Panc1 (cell line): ENCODE measurements at regions not wholly inside any gene's neighbourhood (a gene's known extent, or its start where the extent isn't known, plus 50 kb on each side); places are given as distances from the start of the nearest gene placed in this dataset.

ENCODE experiments used
- ATAC-seq: fragments of 200-7000 bp; cut with Tn5 transposase; 2 replicates; pipeline ENCODE4 v1.9.1; 2020; ENCODE audit warnings: mild to moderate bottlenecking, moderate library complexity
- BruUV-seq: library from RNA; stranded (reverse); fragments of 400-500 nt; replicated peaks from 2 replicates; lab custom pipeline; 2021; lab: Mats Ljungman, UMichigan
- CTCF ChIA-PET: fragments of 300-600 bp; sonication (Branson Sonifier 250); formaldehyde crosslinking; loops from one replicate; lab custom pipeline; 2022; ENCODE audit warnings: antibody characterized with exemption; lab: Charles Lee
- POLR2A ChIA-PET: fragments of 300-600 bp; sonication (Branson Sonifier 250); formaldehyde crosslinking; loops from one replicate; lab custom pipeline; 2022; ENCODE audit warnings: antibody characterized with exemption; lab: Charles Lee
- DNase-seq: peaks from one replicate; pipeline ENCODE4 v3.0.0-alpha.2; 2010; ENCODE audit warnings: low read depth, low spot score
- H3K27ac ChIP-seq: 2 replicates; pipeline ENCODE4 v1.5.1; 2011; ENCODE audit warnings: mild to moderate bottlenecking, low read length, inconsistent platforms
- H3K27me3 ChIP-seq: fragments of 200-500 bp; sonication (Bioruptor generic); 2 replicates; pipeline ENCODE4 v1.6.0; 2014; ENCODE audit warnings: low read length, inconsistent platforms; ENCODE audit not compliant: control insufficient read depth, insufficient read depth
- H3K36me3 ChIP-seq: fragments of 200-500 bp; sonication (Bioruptor generic); 2 replicates; pipeline ENCODE4 v1.5.1; 2014; ENCODE audit warnings: inconsistent platforms, mild to moderate bottlenecking, low read length, moderate library complexity; ENCODE audit not compliant: control insufficient read depth, insufficient read depth
- H3K4me1 ChIP-seq: 2 replicates; pipeline ENCODE4 v1.5.1; 2011; ENCODE audit warnings: inconsistent platforms, mild to moderate bottlenecking, low read length, moderate library complexity; ENCODE audit not compliant: control insufficient read depth, insufficient read depth
- H3K4me3 ChIP-seq, 2 experiments: 2 replicates each; pipeline ENCODE4 v1.5.1; 2011 to 2012; ENCODE audit warnings: low read depth in 2 of 2, low read length in 2 of 2, mild to moderate bottlenecking in 2 of 2, inconsistent platforms in 1 of 2, moderate library complexity in 1 of 2
- H3K9me3 ChIP-seq: fragments of 200-500 bp; sonication (Bioruptor generic); 2 replicates; pipeline ENCODE4 v1.5.1; 2014; ENCODE audit warnings: low read depth, mild to moderate bottlenecking, inconsistent platforms, low read length, moderate library complexity; ENCODE audit not compliant: control insufficient read depth, insufficient read depth
- POLR2AphosphoS5 ChIP-seq: IDR thresholded peaks from 2 replicates; pipeline ENCODE4 v1.6.1; 2012; ENCODE audit warnings: mild to moderate bottlenecking, low read depth, low read length, moderate library complexity
- SIN3A ChIP-seq: IDR thresholded peaks from 2 replicates; pipeline ENCODE4 v1.6.1; 2012; ENCODE audit warnings: low read depth, mild to moderate bottlenecking, low read length, moderate library complexity, borderline replicate concordance; ENCODE audit not compliant: insufficient read depth
- TCF7L2 ChIP-seq: IDR thresholded peaks from 2 replicates; pipeline ENCODE4 v1.6.1; 2011; ENCODE audit warnings: mild to moderate bottlenecking, low read depth, low read length, inconsistent platforms
- in situ Hi-C: cut with HindIII; loops from 2 replicates; pipeline ENCODE4 v1.10.0; 2016; ENCODE audit warnings: low sequenced_read_pairs, low pct_unique_long_range_greater_than_20kb
- intact Hi-C: fragments of 100-400 bp; cut with micrococcal nuclease; formaldehyde crosslinking; loops from one replicate; pipeline ENCODE4 v1.10.0; 2022; ENCODE audit not compliant: unreplicated experiment
- TF ChIP-seq, protein P1 (sequence below), 2 experiments: IDR thresholded peaks; 2 replicates each; pipeline ENCODE4 v1.6.1; 2011 to 2012; ENCODE audit warnings: low read depth in 2 of 2, control low read depth in 1 of 2, low read length in 1 of 2, mild to moderate bottlenecking in 1 of 2, moderate library complexity in 1 of 2; ENCODE audit not compliant: insufficient read depth in 1 of 2
- TF ChIP-seq, protein P2 (sequence below): fragments of 450-650 bp; IDR thresholded peaks from 2 replicates; pipeline ENCODE4 v1.5.1; 2017; ENCODE audit warnings: mild to moderate bottlenecking

DNA sequence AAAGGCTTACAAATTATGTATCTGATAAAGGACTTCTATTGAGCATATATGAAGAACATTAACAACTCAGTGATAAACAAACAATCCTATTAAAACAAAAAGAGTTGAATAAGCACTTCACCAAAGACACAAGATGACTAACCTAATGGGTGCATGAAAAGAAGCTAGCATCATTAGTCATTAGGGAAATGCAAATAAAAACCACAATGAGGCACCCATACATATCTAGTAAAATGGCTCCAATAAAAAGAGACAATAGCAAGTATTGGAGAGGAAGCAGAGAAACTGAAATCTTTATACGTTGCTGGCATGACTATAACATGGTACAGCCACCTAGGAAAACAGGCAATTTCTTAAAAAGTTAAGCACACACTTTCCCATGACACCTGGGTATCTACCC, 77.6 kb upstream of the ZMIZ1 start:
- no TSS peak for BruUV-seq
- Histone ChIP-seq H3K36me3 (no peaks in the 10 kb centered on the region), H3K4me1 (no peaks in the 10 kb centered on the region), H3K27me3 (no peaks in the 10 kb centered on the region), H3K27ac (no peak overlapping the region), H3K9me3 (no peaks in the 10 kb centered on the region), H3K4me3 (no peak overlapping the region)
- ChIA-PET POLR2A (no interaction called here), CTCF (no interaction called here)
- intact Hi-C loops = no loop called here
- no peak for TF ChIP-seq TCF7L2
- TF ChIP-seq SIN3A = no peak
- TF ChIP-seq, protein P1, sequence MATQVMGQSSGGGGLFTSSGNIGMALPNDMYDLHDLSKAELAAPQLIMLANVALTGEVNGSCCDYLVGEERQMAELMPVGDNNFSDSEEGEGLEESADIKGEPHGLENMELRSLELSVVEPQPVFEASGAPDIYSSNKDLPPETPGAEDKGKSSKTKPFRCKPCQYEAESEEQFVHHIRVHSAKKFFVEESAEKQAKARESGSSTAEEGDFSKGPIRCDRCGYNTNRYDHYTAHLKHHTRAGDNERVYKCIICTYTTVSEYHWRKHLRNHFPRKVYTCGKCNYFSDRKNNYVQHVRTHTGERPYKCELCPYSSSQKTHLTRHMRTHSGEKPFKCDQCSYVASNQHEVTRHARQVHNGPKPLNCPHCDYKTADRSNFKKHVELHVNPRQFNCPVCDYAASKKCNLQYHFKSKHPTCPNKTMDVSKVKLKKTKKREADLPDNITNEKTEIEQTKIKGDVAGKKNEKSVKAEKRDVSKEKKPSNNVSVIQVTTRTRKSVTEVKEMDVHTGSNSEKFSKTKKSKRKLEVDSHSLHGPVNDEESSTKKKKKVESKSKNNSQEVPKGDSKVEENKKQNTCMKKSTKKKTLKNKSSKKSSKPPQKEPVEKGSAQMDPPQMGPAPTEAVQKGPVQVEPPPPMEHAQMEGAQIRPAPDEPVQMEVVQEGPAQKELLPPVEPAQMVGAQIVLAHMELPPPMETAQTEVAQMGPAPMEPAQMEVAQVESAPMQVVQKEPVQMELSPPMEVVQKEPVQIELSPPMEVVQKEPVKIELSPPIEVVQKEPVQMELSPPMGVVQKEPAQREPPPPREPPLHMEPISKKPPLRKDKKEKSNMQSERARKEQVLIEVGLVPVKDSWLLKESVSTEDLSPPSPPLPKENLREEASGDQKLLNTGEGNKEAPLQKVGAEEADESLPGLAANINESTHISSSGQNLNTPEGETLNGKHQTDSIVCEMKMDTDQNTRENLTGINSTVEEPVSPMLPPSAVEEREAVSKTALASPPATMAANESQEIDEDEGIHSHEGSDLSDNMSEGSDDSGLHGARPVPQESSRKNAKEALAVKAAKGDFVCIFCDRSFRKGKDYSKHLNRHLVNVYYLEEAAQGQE (IDR thresholded peaks at IDR 0.05; ENCODE audit: insufficient read depth in 1 of 2, low read depth in 2 of 2, low read length in 1 of 2) = no peak
- no peak for TF ChIP-seq POLR2AphosphoS5
- TF ChIP-seq, protein P2, sequence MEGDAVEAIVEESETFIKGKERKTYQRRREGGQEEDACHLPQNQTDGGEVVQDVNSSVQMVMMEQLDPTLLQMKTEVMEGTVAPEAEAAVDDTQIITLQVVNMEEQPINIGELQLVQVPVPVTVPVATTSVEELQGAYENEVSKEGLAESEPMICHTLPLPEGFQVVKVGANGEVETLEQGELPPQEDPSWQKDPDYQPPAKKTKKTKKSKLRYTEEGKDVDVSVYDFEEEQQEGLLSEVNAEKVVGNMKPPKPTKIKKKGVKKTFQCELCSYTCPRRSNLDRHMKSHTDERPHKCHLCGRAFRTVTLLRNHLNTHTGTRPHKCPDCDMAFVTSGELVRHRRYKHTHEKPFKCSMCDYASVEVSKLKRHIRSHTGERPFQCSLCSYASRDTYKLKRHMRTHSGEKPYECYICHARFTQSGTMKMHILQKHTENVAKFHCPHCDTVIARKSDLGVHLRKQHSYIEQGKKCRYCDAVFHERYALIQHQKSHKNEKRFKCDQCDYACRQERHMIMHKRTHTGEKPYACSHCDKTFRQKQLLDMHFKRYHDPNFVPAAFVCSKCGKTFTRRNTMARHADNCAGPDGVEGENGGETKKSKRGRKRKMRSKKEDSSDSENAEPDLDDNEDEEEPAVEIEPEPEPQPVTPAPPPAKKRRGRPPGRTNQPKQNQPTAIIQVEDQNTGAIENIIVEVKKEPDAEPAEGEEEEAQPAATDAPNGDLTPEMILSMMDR = no peak
- in situ Hi-C loops = no loop called here
- ATAC-seq = no peak
- DNase-seq = peak; percentile 13

DNA sequence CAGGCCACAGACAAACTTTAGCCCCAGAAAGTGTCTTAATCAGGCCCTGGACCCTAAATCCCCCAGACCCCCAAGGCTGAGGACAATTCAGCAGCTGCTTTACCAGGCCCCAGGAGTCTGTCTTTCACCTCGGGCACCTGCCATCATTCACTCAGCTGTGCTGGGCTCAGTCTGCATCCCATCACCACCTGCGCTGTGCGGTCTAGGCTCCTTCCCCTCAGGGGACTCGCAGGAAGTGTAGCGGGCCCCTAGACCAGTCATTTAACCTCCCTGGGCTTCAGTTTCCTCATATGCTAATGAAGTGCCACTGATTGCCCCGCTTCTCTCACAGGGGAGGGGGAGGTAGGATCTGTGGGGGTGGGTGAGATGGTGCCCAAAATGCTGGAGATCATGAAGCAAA, 76.4 kb upstream of the ZMIZ1 start:
- H3K36me3 ChIP-seq = no peaks in the 10 kb centered on the region
- DNase-seq (no peak), ATAC-seq (no peak)
- ChIA-PET POLR2A (no interaction called here), CTCF (no interaction called here)
- in situ Hi-C loops (no loop called here), intact Hi-C loops (no loop called here)
- BruUV-seq = no TSS peak
- no peak overlapping the region for H3K4me3 ChIP-seq
- TF ChIP-seq SIN3A (no peak), POLR2AphosphoS5 (no peak), TCF7L2 (no peak)
- TF ChIP-seq, protein P1 (IDR thresholded peaks at IDR 0.05; ENCODE audit: insufficient read depth in 1 of 2, low read depth in 2 of 2, low read length in 1 of 2) = no peak
- TF ChIP-seq, protein P2 = no peak
- no peak overlapping the region for H3K27ac ChIP-seq
- H3K9me3 ChIP-seq = no peaks in the 10 kb centered on the region
- H3K4me1 ChIP-seq = no peaks in the 10 kb centered on the region
- H3K27me3 ChIP-seq = no peaks in the 10 kb centered on the region
